ENCODE measurements at regions not wholly inside any gene's neighbourhood (a gene's known extent, or its start where the extent isn't known, plus 50 kb on each side); places are given as distances from the start of the nearest gene placed in this dataset.

- TF ChIP-seq CTCF (IDR thresholded peaks at IDR 0.05) (no peak), EZH2 (IDR thresholded peaks at IDR 0.05; ENCODE audit: borderline replicate concordance, insufficient read depth, low read depth, low read length, poor library complexity, severe bottlenecking) (no peak)
These were observed 162.6 kb upstream of the MAGI2 start for GRCh38 chr7:79615871-79616640.

Data from B cell (primary cell).